GM21360 (cell line): ENCODE measurements at regions not wholly inside any gene's neighbourhood (a gene's known extent, or its start where the extent isn't known, plus 50 kb on each side); places are given as distances from the start of the nearest gene placed in this dataset.

ENCODE experiments used
- ATAC-seq: cut with Tn5 transposase; IDR thresholded peaks from one replicate; pipeline ENCODE4 v1.9.1; 2021; ENCODE audit warnings: mild to moderate bottlenecking, moderate library complexity; ENCODE audit not compliant: unreplicated experiment

GRCh38 chr5:85168474-85168873 lies 783.8 kb upstream of the EDIL3 start:
- no peak for ATAC-seq

DNA sequence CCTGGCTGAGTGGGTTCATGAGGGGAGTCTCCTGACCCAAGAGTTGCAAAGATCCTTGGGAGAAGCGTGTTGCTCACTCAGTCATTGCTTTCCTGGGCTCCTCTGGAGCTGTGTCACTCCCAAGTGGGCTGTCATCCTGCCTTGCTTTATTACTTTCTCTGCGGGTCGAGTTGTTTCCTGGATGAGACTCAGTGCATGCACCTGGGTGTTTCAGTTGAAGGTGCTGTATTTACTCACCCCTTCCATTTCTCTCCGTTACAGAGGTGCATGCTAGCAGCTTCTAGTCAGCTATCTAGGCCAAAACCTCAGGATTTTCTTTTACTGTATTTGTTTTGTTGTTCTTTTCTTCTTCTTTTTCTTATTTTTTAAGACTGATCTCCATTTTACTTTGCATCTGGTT lies 785.5 kb upstream of the EDIL3 start:
- ATAC-seq: no peak

DNA sequence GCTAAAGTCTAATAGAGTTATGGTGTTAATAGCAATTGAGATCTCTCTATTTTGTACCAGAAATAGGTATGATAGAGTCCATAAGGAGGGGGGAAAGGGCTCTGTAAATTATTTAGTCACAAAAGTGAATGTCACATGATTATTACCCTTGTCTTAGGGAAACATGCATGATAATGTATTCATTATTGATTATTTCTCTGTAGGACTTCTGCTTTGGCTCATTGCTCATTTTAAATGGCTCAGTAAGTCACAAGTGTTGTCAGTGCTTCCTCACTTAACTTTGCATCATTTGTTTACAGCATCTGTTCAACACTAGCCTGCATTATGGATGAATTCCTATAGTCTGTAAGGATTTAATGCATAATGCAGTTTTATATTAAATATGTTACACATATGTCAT lies 788.8 kb upstream of the EDIL3 start:
- no peak for ATAC-seq

DNA sequence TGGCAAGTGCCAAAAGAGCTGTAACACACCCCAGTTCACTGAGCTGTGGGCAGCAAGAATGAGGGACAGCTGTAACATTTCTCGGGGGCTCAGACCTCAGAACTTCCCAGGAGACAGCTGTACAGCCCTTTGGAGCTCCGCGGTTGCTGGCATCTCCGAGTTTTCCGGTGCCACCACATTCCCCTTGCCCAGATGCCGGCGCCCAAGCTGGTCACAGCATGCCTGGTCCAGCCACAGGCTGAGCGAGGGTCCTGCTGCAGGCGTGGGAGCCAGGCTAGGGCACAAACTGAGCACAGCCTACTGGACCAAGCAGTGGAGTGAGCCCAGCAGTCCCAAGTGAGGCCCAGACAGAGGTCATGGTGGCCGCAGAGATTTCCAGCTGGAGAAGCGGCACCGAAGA lies 797.7 kb upstream of the EDIL3 start:
- ATAC-seq: no peak

- ATAC-seq: no peak
Measured at GRCh38 chr5:85204289-85204688, 819.6 kb upstream of the EDIL3 start.

- ATAC-seq: no peak
Measured at GRCh38 chr5:85205430-85205829, 820.8 kb upstream of the EDIL3 start.

DNA sequence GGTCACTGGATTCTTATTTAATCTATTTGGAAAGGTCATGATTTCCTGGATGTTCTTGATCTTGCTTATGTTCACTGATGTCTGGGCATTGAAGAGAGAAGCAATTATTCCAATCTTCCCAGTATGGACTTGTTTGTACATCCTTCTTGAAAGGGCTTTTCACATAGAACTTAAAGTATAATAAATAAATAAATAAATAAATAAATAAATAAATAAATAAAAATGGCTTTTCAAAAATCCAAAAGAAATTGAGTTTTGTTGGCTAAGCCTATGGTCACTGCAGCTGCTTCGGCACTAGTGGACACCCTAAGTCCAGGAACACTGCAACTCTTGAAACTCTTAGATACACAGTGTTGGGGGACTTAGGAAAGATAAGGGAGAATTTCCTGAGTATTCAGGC lies 840.7 kb upstream of the EDIL3 start:
- no peak for ATAC-seq

GRCh38 chr5:85249204-85249603 lies 864.5 kb upstream of the EDIL3 start:
- no peak for ATAC-seq

GRCh38 chr5:85263125-85263524 lies 878.4 kb upstream of the EDIL3 start:
- no peak for ATAC-seq

DNA sequence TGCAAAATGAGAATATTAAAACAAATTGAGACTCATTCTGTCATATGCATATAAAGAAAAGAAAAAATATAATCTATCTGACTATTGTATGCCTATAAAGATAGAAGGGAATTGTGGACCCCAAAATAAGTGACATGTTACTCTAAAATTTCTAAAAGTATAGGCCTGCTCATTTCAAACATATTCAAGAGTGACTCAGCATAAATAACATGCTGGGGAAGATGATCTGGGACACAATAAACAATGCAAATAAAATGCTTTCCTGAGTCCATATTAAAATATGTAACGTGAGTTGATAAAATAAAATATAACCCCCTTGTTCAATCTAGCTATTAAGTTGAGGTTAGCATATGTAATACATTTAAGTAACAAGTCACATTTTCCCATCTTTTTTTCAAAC lies 882.0 kb upstream of the EDIL3 start:
- ATAC-seq: no peak

GRCh38 chr5:85268194-85268593 lies 883.5 kb upstream of the EDIL3 start:
- no peak for ATAC-seq

GRCh38 chr5:85278193-85278592 lies 893.5 kb upstream of the EDIL3 start:
- peak; percentile 52 for ATAC-seq

DNA sequence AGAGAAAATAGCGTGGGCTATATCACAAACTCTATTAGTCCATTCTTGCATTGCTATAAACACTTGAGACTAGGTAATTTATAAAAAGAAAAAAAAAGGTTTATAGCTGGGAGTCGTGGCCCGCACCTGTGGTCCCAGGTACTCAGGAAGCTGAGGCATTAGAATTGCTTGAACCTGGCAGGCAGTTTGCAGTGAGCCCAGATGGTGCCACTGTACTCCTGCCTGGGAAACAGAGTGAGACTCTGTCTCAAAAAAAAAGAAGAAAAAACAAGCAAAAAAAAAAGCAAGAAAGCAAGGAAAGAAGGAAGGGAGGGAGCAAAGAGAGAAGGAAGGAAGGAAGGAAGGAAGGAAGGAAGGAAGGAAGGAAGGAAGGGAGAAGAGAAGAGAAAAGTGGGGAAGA lies 904.2 kb upstream of the EDIL3 start:
- ATAC-seq: no peak

GRCh38 chr5:85293145-85293785 lies 908.6 kb upstream of the EDIL3 start:
- no peak for ATAC-seq

DNA sequence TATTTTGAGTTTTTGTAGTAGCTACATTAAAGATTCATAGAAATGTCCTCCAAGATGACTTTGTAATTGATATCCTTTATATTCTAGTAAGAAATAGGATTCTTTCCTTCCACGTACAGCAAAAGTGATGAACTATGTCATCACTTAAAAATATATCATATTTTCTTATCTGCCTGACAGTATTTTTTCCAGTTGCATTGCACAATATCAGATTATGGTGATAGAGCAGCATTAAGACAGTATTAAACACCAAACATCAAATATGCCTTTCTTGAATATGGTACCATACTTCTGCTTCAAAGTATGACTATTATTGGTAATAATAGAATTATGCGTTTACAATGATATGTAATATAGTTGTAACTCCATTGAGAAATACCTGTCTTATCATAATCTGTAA lies 919.8 kb upstream of the EDIL3 start:
- no peak for ATAC-seq

- no peak for ATAC-seq
Measured at GRCh38 chr5:85305766-85306165, 921.1 kb upstream of the EDIL3 start.

GRCh38 chr5:85311536-85311935 lies 926.9 kb upstream of the EDIL3 start:
- no peak for ATAC-seq

- ATAC-seq: no peak
Measured at GRCh38 chr5:85320495-85320894, 935.8 kb upstream of the EDIL3 start.

DNA sequence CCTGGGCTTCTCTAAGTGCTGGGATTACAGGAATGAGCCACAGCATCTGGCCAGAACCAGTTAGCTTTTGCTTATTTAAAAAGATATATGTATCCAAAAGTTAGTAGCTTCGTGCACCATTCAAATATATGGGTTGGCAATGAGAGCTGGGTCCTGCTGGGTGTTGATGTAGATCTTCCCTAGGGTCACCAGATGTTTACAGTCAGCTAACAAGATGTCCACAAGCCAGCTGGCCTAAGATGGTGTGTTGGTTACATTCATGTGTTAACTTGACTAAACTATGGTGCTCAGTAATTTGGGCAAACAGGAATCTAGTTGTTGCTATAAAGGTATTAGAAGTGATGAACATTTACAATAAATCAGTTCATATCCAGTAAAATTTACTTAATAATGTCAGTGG lies 948.6 kb upstream of the EDIL3 start:
- ATAC-seq: no peak

GRCh38 chr5:85337435-85337834 lies 952.8 kb upstream of the EDIL3 start:
- no peak for ATAC-seq

DNA sequence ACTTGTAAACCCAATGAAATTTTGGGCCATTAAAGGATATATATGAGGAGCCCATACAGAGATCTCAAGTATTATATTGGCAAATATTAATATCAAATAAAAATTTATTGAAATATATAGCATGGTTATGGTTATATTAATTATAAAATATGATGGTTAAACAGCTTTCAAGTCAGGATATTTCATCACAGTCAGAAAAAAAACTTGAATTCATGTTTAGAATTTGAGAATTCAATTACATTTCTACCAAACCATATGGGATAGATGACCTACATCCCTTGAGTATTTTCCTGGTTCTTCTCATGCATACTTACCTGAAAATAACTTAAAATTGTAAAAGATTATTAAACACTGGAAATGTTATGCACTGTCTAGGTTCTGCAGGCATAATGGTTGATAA lies 956.1 kb upstream of the EDIL3 start:
- no peak for ATAC-seq

DNA sequence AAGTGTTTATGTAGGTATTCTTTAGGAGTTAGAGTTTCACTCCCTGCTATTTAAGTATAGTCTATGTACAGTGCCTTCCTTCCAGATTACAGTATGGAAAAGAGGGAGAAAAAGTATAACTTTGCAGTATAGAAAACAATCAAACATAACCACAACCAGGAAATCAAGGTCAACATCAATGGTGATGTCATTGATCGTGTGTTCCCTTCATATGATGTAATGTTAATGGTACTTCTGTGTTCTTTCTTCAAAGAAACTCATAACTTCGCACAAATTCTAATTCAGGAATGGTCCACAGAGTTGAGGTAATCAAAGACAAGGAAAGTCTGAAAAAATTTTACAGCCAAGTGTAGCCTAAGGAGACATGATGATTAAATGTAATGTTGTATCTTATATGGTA lies 961.1 kb upstream of the EDIL3 start:
- ATAC-seq: no peak

- ATAC-seq: no peak
Measured at GRCh38 chr5:85357309-85357708, 972.6 kb upstream of the EDIL3 start.

DNA sequence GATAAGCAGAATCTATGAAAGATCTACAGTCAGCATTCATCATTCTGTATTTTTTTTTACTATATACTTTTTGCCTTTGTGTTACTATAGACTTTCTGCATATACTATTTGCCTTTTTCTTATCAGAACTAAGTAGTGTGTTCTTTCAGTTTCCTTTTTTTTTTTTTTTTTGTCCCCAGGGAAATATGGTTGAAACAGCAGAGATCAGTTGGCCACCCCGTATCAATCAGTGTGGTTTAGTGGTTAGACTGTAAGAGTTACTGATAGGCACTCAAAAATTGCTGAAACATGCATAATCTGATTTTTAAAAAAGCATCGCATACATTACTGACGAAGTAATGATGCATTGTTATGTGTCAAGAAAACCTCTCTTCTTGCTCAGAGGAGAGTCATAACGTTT lies 990.8 kb upstream of the EDIL3 start:
- ATAC-seq: no peak
